Osteocyte (in vitro differentiated cells): ENCODE measurements at regions not wholly inside any gene's neighbourhood (a gene's known extent, or its start where the extent isn't known, plus 50 kb on each side); places are given as distances from the start of the nearest gene placed in this dataset.

ENCODE experiments used
- DNase-seq: peaks from one replicate; pipeline ENCODE4 v3.0.0; 2021; ENCODE audit warnings: mixed read lengths; ENCODE audit not compliant: unreplicated experiment; ENCODE audit errors: extremely low spot score
- H3K27ac Mint-ChIP-seq: one replicate; pipeline ENCODE4 v1.8.0; 2021; ENCODE audit warnings: mild to moderate bottlenecking, mixed read lengths; ENCODE audit not compliant: unreplicated experiment
- H3K27me3 Mint-ChIP-seq: one replicate; pipeline ENCODE4 v1.8.0; 2021; ENCODE audit warnings: mixed read lengths; ENCODE audit not compliant: unreplicated experiment
- H3K36me3 Mint-ChIP-seq: one replicate; pipeline ENCODE4 v1.8.0; 2021; ENCODE audit warnings: mixed read lengths; ENCODE audit not compliant: unreplicated experiment
- H3K4me1 Mint-ChIP-seq: one replicate; pipeline ENCODE4 v1.8.0; 2021; ENCODE audit warnings: mixed read lengths; ENCODE audit not compliant: unreplicated experiment
- H3K4me3 Mint-ChIP-seq: one replicate; pipeline ENCODE4 v1.8.0; 2021; ENCODE audit warnings: mild to moderate bottlenecking, moderate library complexity, mixed read lengths; ENCODE audit not compliant: unreplicated experiment
- H3K9me3 Mint-ChIP-seq: one replicate; pipeline ENCODE4 v1.8.0; 2021; ENCODE audit warnings: mixed read lengths; ENCODE audit not compliant: unreplicated experiment
- CTCF ChIP-seq: fragments of 200-600 bp; sonication (generic); IDR thresholded peaks from 2 replicates; pipeline ENCODE4 v1.5.0; 2021; ENCODE audit warnings: antibody characterized with exemption, mild to moderate bottlenecking, moderate library complexity

DNA sequence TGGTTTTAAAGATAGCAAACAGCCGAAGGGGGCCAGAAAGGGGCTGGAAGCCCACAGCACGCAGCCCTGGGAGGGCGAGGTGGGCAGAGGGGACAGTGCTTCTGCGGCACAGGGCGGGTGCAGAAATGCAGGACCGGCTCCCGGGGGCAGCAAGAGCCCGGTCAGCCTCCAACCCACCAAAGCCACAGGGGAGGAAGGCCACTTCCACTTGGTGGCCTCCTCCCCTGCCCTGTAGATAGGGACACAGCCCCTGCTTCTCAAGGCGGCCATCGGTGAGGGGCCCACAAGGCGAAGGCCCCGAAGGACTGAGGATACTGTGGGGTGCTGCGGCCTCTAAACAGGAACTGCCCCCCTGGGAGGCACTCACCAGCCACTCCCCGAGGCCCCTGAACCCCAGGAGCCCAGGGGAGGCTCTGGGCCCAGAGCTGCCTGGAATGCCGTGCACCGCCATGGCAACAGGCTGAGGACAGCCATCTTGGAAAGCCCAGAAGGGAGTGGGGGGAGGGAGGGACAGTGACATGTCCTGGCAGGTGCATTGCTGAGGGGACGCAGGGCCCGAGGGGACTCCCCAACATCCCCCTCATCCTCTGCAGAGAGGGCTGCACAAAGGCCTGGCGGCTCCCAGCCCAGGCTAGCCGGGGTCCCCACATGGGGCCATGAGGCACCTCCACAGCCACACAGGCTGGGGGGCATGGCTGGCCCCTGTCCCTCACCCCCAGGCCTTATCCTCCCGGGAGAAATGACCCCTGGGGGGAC lies 114.7 kb downstream of the NCOR2 start:
- H3K27me3 Mint-ChIP-seq, result no peaks in the 10 kb centered on the region
- peaks cover 18% of the 10 kb centered on the region for H3K36me3 Mint-ChIP-seq
- no peaks in the 10 kb centered on the region for H3K9me3 Mint-ChIP-seq
- no peak overlapping the region for H3K4me3 Mint-ChIP-seq
- TF ChIP-seq CTCF, result no peak
- H3K27ac Mint-ChIP-seq, result peak overlapping the region; percentile 65
- H3K4me1 Mint-ChIP-seq, result peaks cover 26% of the 10 kb centered on the region
- no peak for DNase-seq

GRCh38 chr12:124451637-124452243 lies 115.7 kb downstream of the NCOR2 start:
- peaks cover 19% of the 10 kb centered on the region for H3K4me1 Mint-ChIP-seq
- peaks cover 18% of the 10 kb centered on the region for H3K36me3 Mint-ChIP-seq
- H3K9me3 Mint-ChIP-seq, result no peaks in the 10 kb centered on the region
- H3K27ac Mint-ChIP-seq, result no peak overlapping the region
- no peaks in the 10 kb centered on the region for H3K27me3 Mint-ChIP-seq
- no peak for TF ChIP-seq CTCF
- H3K4me3 Mint-ChIP-seq, result no peak overlapping the region
- no peak for DNase-seq

GRCh38 chr12:124451016-124451415 lies 116.4 kb downstream of the NCOR2 start:
- DNase-seq, result no peak
- Mint-ChIP-seq H3K4me3 (no peak overlapping the region), H3K9me3 (no peaks in the 10 kb centered on the region), H3K27ac (no peak overlapping the region), H3K27me3 (no peaks in the 10 kb centered on the region), H3K36me3 (peaks cover 19% of the 10 kb centered on the region), H3K4me1 (peaks cover 19% of the 10 kb centered on the region)
- TF ChIP-seq CTCF, result no peak

GRCh38 chr12:124450376-124450750 lies 117.0 kb downstream of the NCOR2 start:
- no peaks in the 10 kb centered on the region for H3K27me3 Mint-ChIP-seq
- no peak overlapping the region for H3K4me3 Mint-ChIP-seq
- H3K9me3 Mint-ChIP-seq, result no peaks in the 10 kb centered on the region
- H3K4me1 Mint-ChIP-seq, result peaks cover 19% of the 10 kb centered on the region
- TF ChIP-seq CTCF, result no peak
- H3K36me3 Mint-ChIP-seq, result peaks cover 21% of the 10 kb centered on the region
- no peak overlapping the region for H3K27ac Mint-ChIP-seq
- no peak for DNase-seq

DNA sequence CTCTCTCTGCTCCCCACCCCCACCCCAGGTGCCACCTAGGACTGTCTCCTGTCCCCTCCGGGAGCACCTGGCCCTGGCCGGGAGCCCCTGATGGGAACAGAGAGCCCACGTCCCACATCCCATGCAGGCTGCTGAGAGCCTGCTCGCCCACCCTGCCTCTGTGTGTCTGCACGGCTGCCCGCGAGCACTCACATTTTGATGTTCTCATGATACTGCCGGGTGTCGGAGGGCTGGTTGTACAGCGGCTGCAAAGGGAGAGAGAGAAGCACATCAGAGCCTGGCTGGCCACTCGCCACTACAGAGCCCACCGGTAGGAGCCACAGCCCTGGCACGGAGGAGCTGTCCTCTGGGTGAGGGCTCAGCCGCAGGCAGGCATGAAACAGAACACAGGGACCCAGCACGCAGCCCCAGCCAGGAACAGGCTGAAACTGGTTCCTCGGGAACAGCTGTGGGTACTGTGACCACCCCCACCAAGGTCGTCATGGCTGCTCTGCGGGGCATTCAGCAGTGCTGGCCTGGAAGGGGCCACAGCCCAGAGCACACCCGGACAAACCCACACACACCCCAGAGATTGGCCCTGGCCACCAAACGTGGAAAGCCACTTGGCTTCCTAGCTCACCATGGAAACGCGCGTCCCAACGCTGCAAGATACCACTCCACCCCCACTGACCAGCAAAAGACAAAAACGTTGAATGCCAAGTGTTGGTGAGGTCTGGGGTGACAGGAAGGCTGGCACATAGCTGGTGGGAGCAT lies 117.6 kb downstream of the NCOR2 start:
- DNase-seq, result no peak
- no peak for TF ChIP-seq CTCF
- Mint-ChIP-seq H3K4me1 (peaks cover 18% of the 10 kb centered on the region), H3K4me3 (no peak overlapping the region), H3K27ac (no peak overlapping the region), H3K9me3 (no peaks in the 10 kb centered on the region), H3K36me3 (peaks cover 22% of the 10 kb centered on the region), H3K27me3 (no peaks in the 10 kb centered on the region)
